ENCODE measurements at regions not wholly inside any gene's neighbourhood (a gene's known extent, or its start where the extent isn't known, plus 50 kb on each side); places are given as distances from the start of the nearest gene placed in this dataset.

DNA sequence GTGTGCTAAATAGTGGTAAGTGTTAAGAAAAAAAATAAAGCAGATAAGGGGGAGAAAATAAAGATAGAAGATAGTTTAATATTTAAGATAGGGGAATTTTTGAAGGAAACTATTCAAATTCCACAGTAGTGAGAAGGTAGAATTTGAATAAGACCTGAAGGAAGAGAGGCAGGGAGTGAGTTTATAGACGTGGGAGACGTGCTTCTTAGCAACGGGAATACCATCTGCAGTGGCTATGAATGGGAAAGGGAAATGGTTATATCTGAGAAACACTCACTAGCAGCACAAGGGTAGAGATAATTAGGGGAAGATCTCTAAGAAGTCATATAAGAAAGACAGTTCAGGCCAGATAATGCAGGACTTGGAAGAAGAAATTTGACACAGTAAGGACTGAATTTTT is 854.5 kb upstream of the EPHA5 start:
- TF ChIP-seq POLR2A (IDR thresholded peaks at IDR 0.05) (no peak), CTCF (IDR thresholded peaks at IDR 0.05) (no peak), EP300 (IDR thresholded peaks at IDR 0.05; ENCODE audit: low read depth) (no peak)
